Spleen (tissue), 7 donors: ENCODE measurements at regions not wholly inside any gene's neighbourhood (a gene's known extent, or its start where the extent isn't known, plus 50 kb on each side); places are given as distances from the start of the nearest gene placed in this dataset.

Experiments used
- CTCF ChIP-seq, 11 experiments: fragments of 200-600 bp in 7 of 11; fragments of 450-650 bp in 4 of 11; sonication (generic) in 4 of 11; IDR thresholded peaks in 8 of 11; conservative IDR thresholded peaks in 3 of 11; 1 replicate in 7 of 11; 2 replicates in 4 of 11; pipeline versions ENCODE4 v1.4.0 to v1.8.0; 2016 to 2021; ENCODE audit warnings: antibody characterized with exemption in 11 of 11, inconsistent platforms in 4 of 11, mild to moderate bottlenecking in 1 of 11
- POLR2A ChIP-seq, 3 donors: fragments of 450-650 bp; IDR thresholded peaks; one replicate each; pipeline ENCODE4 v1.5.1; 2017; ENCODE audit warnings: antibody characterized with exemption in 3 of 3, mild to moderate bottlenecking in 1 of 3
- donor health status: DM: no; HTN: no; CAD: no; lungs with moderate emphysema.
- donor health status: DM: no; HTN: no; CAD: no.
- donor health status: DM: no; HTN: no; CAD: no.

- no peak for TF ChIP-seq POLR2A (IDR thresholded peaks at IDR 0.05)
- no peak for TF ChIP-seq CTCF (IDR thresholded peaks at IDR 0.05 in 8 of 11, conservative IDR thresholded peaks at IDR 0.05 in 3 of 11)
Measured at GRCh38 chr2:216554755-216555154, 56.1 kb downstream of the RPL37A start.
